Fibroblast of lung (primary cell): ENCODE measurements at regions not wholly inside any gene's neighbourhood (a gene's known extent, or its start where the extent isn't known, plus 50 kb on each side); places are given as distances from the start of the nearest gene placed in this dataset.

ENCODE experiments used
- CTCF ChIP-seq, 2 donors: IDR thresholded peaks in 1 of 2; conservative IDR thresholded peaks in 1 of 2; 1 replicate in 1 of 2; 2 replicates in 1 of 2; pipeline ENCODE4 v1.5.1; 2011 to 2012; ENCODE audit warnings: low read length in 2 of 2, control low read depth in 1 of 2, inconsistent platforms in 1 of 2, low read depth in 1 of 2, mild to moderate bottlenecking in 1 of 2
- EZH2 ChIP-seq: IDR thresholded peaks from 2 replicates; pipeline ENCODE4 v1.5.1; 2012; ENCODE audit warnings: low read length, control low read depth, mild to moderate bottlenecking; ENCODE audit errors: missing control alignments

GRCh38 chr2:182652326-182652725 is 63.7 kb upstream of the DNAJC10 start:
- TF ChIP-seq CTCF (conservative IDR thresholded peaks at IDR 0.05 in 1 of 2, IDR thresholded peaks at IDR 0.05 in 1 of 2; ENCODE audit: low read depth in 1 of 2, low read length in 2 of 2) (no peak), EZH2 (no peak)
